GM23338 (cell line): ENCODE measurements at regions not wholly inside any gene's neighbourhood (a gene's known extent, or its start where the extent isn't known, plus 50 kb on each side); places are given as distances from the start of the nearest gene placed in this dataset.

Experiments used
- ATAC-seq: fragments of 200-7000 bp; cut with Tn5 transposase; 3 replicates; pipeline ENCODE4 v1.9.1; 2020
- DNase-seq: peaks from one replicate; pipeline ENCODE4 v3.0.0-alpha.2; 2015; ENCODE audit warnings: low spot score
- H2AFZ ChIP-seq: fragments of 200-600 bp; sonication (generic); 2 replicates; pipeline ENCODE4 v1.8.0; 2016; ENCODE audit warnings: antibody characterized with exemption, mild to moderate bottlenecking, moderate library complexity
- H3F3A ChIP-seq: fragments of 200-600 bp; sonication (generic); replicated peaks from 2 replicates; pipeline ENCODE4 v1.8.0; 2017; ENCODE audit warnings: antibody characterized with exemption, mixed run types, low read depth
- H3K27ac ChIP-seq: fragments of 200-600 bp; sonication (generic); 2 replicates; pipeline ENCODE4 v1.6.1; 2016; ENCODE audit warnings: low read depth
- H3K27me3 ChIP-seq: fragments of 200-600 bp; sonication (generic); 2 replicates; pipeline ENCODE4 v1.8.0; 2016; ENCODE audit warnings: mild to moderate bottlenecking, mixed run types, moderate library complexity; ENCODE audit not compliant: insufficient read depth
- H3K36me3 ChIP-seq: fragments of 200-600 bp; sonication (generic); 2 replicates; pipeline ENCODE4 v1.8.0; 2016; ENCODE audit warnings: mild to moderate bottlenecking; ENCODE audit not compliant: insufficient read depth
- H3K4me1 ChIP-seq: fragments of 200-600 bp; sonication (generic); 2 replicates; pipeline ENCODE4 v1.8.0; 2016; ENCODE audit warnings: mild to moderate bottlenecking, moderate library complexity; ENCODE audit not compliant: insufficient read depth
- H3K4me2 ChIP-seq: fragments of 200-600 bp; sonication (generic); 2 replicates; pipeline ENCODE4 v1.7.1; 2017; ENCODE audit warnings: mixed run types
- H3K4me3 ChIP-seq: fragments of 200-600 bp; sonication (generic); 2 replicates; pipeline ENCODE4 v1.6.1; 2016; ENCODE audit warnings: mixed run types
- H3K79me2 ChIP-seq: fragments of 200-600 bp; sonication (generic); replicated peaks from 2 replicates; pipeline ENCODE4 v1.8.0; 2017; ENCODE audit warnings: mild to moderate bottlenecking; ENCODE audit not compliant: insufficient read depth
- H3K9me2 ChIP-seq: fragments of 200-600 bp; sonication (generic); 2 replicates; pipeline ENCODE4 v1.8.0; 2017; ENCODE audit not compliant: insufficient read depth
- H4K20me1 ChIP-seq: fragments of 200-600 bp; sonication (generic); replicated peaks from 2 replicates; pipeline ENCODE4 v1.8.0; 2017; ENCODE audit warnings: mild to moderate bottlenecking; ENCODE audit not compliant: insufficient read depth
- H3K27ac Mint-ChIP-seq: 2 replicates; pipeline ENCODE4 v1.8.0; 2020; ENCODE audit warnings: inconsistent platforms, mild to moderate bottlenecking, moderate library complexity, mixed read lengths
- H3K27me3 Mint-ChIP-seq: 3 replicates; pipeline ENCODE4 v1.8.0; 2022; ENCODE audit warnings: low read depth, mild to moderate bottlenecking, moderate library complexity, mixed read lengths, inconsistent platforms; ENCODE audit not compliant: insufficient read depth, poor library complexity
- H3K36me3 Mint-ChIP-seq: 3 replicates; pipeline ENCODE4 v1.8.0; 2021; ENCODE audit warnings: low read depth, mild to moderate bottlenecking, inconsistent platforms, moderate library complexity, mixed read lengths
- H3K4me1 Mint-ChIP-seq: 3 replicates; pipeline ENCODE4 v1.8.0; 2020; ENCODE audit warnings: mild to moderate bottlenecking, inconsistent platforms, mixed read lengths
- H3K4me3 Mint-ChIP-seq: 3 replicates; pipeline ENCODE4 v1.8.0; 2021; ENCODE audit warnings: moderate library complexity, mild to moderate bottlenecking, inconsistent platforms, mixed read lengths
- H3K9me3 Mint-ChIP-seq: 3 replicates; pipeline ENCODE4 v1.8.0; 2020; ENCODE audit warnings: moderate library complexity, mild to moderate bottlenecking, inconsistent platforms, mixed read lengths
- CREB1 ChIP-seq: fragments of 250-450 bp; sonication (Bioruptor Pico); IDR thresholded peaks from 2 replicates; pipeline ENCODE4 v1.5.0; 2020; ENCODE audit warnings: low read depth, mild to moderate bottlenecking, moderate library complexity
- EZH2 ChIP-seq: fragments of 200-600 bp; sonication (generic); IDR thresholded peaks from one replicate; pipeline ENCODE4 v1.8.0; 2017; ENCODE audit warnings: antibody characterized with exemption, mild to moderate bottlenecking, low read depth; ENCODE audit not compliant: unreplicated experiment
- EZH2phosphoT487 ChIP-seq: fragments of 200-600 bp; sonication (generic); IDR thresholded peaks from one replicate; pipeline ENCODE4 v1.8.1; 2018; ENCODE audit warnings: antibody characterized with exemption; ENCODE audit not compliant: unreplicated experiment
- JUNB ChIP-seq: IDR thresholded peaks from one replicate; pipeline ENCODE4 v1.6.1; 2016; ENCODE audit warnings: antibody characterized with exemption; ENCODE audit not compliant: unreplicated experiment
- NANOG ChIP-seq: IDR thresholded peaks from 2 replicates; pipeline ENCODE4 v1.6.1; 2016; ENCODE audit warnings: antibody characterized with exemption, borderline replicate concordance
- STAT1 ChIP-seq: IDR thresholded peaks from one replicate; pipeline ENCODE4 v1.6.1; 2016; ENCODE audit warnings: antibody characterized with exemption; ENCODE audit not compliant: unreplicated experiment
- ZNF331 ChIP-seq: fragments of 250-450 bp; sonication (Bioruptor Pico); IDR thresholded peaks from 2 replicates; pipeline ENCODE4 v1.5.0; 2020; ENCODE audit warnings: low read depth, mild to moderate bottlenecking, moderate library complexity
- TF ChIP-seq, protein P1 (sequence below): IDR thresholded peaks from 2 replicates; pipeline ENCODE4 v1.6.1; 2016; ENCODE audit warnings: antibody characterized with exemption
- TF ChIP-seq, protein P2 (sequence below): fragments of 250-450 bp; sonication (Bioruptor Pico); IDR thresholded peaks from 2 replicates; pipeline ENCODE4 v1.5.0; 2020; ENCODE audit warnings: mild to moderate bottlenecking, moderate library complexity
- TF ChIP-seq, protein P3 (sequence below), 2 experiments: fragments of 200-600 bp in 1 of 2; sonication (generic) in 1 of 2; conservative IDR thresholded peaks; 2 replicates each; pipeline versions ENCODE4 v1.5.1 to v1.6.1; 2016 to 2017; ENCODE audit warnings: antibody characterized with exemption in 2 of 2, low read depth in 2 of 2, mild to moderate bottlenecking in 2 of 2, moderate library complexity in 1 of 2

DNA sequence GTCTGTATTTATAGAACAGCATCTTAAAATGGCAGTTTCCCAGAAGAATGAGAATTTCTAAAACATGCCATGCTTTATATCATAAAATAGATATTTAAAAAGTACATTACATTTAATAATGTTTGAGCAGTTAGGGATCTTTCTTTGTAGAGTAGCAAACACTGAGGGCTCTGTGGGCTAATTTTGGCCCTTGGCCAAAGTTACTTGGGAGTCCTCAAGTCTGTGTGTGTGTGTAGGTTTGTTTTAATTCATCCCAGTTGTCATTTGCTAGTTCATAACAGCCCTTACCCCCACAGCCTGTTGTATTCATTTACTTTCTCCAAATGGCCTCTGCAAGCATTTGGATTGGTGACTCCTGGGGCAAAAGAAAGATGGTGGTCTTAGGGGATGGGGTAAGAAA lies 576.4 kb upstream of the SGCD start:
- no peak for ATAC-seq
- H4K20me1 ChIP-seq, result no peaks in the 10 kb centered on the region

More for the DNA sequence above, 576.4 kb upstream of the SGCD start:
- H3K4me1 Mint-ChIP-seq, result no peaks in the 10 kb centered on the region
- TF ChIP-seq EZH2 (no peak), JUNB (no peak), EZH2phosphoT487 (no peak), CREB1 (CRISPR knock-in tag) (no peak), ZNF331 (no peak), NANOG (no peak), STAT1 (no peak)
- TF ChIP-seq, protein P1, sequence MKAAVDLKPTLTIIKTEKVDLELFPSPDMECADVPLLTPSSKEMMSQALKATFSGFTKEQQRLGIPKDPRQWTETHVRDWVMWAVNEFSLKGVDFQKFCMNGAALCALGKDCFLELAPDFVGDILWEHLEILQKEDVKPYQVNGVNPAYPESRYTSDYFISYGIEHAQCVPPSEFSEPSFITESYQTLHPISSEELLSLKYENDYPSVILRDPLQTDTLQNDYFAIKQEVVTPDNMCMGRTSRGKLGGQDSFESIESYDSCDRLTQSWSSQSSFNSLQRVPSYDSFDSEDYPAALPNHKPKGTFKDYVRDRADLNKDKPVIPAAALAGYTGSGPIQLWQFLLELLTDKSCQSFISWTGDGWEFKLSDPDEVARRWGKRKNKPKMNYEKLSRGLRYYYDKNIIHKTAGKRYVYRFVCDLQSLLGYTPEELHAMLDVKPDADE, result no peak
- TF ChIP-seq, protein P2, sequence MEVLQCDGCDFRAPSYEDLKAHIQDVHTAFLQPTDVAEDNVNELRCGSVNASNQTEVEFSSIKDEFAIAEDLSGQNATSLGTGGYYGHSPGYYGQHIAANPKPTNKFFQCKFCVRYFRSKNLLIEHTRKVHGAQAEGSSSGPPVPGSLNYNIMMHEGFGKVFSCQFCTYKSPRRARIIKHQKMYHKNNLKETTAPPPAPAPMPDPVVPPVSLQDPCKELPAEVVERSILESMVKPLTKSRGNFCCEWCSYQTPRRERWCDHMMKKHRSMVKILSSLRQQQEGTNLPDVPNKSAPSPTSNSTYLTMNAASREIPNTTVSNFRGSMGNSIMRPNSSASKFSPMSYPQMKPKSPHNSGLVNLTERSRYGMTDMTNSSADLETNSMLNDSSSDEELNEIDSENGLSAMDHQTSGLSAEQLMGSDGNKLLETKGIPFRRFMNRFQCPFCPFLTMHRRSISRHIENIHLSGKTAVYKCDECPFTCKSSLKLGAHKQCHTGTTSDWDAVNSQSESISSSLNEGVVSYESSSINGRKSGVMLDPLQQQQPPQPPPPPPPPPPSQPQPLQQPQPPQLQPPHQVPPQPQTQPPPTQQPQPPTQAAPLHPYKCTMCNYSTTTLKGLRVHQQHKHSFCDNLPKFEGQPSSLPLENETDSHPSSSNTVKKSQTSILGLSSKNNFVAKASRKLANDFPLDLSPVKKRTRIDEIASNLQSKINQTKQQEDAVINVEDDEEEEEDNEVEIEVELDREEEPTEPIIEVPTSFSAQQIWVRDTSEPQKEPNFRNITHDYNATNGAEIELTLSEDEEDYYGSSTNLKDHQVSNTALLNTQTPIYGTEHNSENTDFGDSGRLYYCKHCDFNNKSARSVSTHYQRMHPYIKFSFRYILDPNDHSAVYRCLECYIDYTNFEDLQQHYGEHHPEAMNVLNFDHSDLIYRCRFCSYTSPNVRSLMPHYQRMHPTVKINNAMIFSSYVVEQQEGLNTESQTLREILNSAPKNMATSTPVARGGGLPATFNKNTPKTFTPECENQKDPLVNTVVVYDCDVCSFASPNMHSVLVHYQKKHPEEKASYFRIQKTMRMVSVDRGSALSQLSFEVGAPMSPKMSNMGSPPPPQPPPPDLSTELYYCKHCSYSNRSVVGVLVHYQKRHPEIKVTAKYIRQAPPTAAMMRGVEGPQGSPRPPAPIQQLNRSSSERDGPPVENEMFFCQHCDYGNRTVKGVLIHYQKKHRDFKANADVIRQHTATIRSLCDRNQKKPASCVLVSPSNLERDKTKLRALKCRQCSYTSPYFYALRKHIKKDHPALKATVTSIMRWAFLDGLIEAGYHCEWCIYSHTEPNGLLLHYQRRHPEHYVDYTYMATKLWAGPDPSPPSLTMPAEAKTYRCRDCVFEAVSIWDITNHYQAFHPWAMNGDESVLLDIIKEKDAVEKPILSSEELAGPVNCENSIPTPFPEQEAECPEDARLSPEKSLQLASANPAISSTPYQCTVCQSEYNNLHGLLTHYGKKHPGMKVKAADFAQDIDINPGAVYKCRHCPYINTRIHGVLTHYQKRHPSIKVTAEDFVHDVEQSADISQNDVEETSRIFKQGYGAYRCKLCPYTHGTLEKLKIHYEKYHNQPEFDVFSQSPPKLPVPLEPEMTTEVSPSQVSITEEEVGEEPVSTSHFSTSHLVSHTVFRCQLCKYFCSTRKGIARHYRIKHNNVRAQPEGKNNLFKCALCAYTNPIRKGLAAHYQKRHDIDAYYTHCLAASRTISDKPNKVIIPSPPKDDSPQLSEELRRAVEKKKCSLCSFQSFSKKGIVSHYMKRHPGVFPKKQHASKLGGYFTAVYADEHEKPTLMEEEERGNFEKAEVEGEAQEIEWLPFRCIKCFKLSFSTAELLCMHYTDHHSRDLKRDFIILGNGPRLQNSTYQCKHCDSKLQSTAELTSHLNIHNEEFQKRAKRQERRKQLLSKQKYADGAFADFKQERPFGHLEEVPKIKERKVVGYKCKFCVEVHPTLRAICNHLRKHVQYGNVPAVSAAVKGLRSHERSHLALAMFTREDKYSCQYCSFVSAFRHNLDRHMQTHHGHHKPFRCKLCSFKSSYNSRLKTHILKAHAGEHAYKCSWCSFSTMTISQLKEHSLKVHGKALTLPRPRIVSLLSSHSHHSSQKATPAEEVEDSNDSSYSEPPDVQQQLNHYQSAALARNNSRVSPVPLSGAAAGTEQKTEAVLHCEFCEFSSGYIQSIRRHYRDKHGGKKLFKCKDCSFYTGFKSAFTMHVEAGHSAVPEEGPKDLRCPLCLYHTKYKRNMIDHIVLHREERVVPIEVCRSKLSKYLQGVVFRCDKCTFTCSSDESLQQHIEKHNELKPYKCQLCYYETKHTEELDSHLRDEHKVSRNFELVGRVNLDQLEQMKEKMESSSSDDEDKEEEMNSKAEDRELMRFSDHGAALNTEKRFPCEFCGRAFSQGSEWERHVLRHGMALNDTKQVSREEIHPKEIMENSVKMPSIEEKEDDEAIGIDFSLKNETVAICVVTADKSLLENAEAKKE (CRISPR knock-in tag), result no peak
- TF ChIP-seq, protein P3, sequence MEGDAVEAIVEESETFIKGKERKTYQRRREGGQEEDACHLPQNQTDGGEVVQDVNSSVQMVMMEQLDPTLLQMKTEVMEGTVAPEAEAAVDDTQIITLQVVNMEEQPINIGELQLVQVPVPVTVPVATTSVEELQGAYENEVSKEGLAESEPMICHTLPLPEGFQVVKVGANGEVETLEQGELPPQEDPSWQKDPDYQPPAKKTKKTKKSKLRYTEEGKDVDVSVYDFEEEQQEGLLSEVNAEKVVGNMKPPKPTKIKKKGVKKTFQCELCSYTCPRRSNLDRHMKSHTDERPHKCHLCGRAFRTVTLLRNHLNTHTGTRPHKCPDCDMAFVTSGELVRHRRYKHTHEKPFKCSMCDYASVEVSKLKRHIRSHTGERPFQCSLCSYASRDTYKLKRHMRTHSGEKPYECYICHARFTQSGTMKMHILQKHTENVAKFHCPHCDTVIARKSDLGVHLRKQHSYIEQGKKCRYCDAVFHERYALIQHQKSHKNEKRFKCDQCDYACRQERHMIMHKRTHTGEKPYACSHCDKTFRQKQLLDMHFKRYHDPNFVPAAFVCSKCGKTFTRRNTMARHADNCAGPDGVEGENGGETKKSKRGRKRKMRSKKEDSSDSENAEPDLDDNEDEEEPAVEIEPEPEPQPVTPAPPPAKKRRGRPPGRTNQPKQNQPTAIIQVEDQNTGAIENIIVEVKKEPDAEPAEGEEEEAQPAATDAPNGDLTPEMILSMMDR (conservative IDR thresholded peaks at IDR 0.05; ENCODE audit: low read depth in 2 of 2), result no peak
- Histone ChIP-seq H3K9me2 (0 out of 2 replicates have a peak, but pooled peaks cover 2% of the 10 kb centered on the region), H3K27ac (no peak overlapping the region), H3K4me3 (no peak overlapping the region), H3F3A (no peaks in the 10 kb centered on the region), H3K4me2 (no peak overlapping the region), H3K36me3 (no peaks in the 10 kb centered on the region), H3K4me1 (no peaks in the 10 kb centered on the region), H3K27me3 (no peaks in the 10 kb centered on the region), H3K79me2 (no peaks in the 10 kb centered on the region), H2AFZ (no peak overlapping the region)
- no peak overlapping the region for H3K27ac Mint-ChIP-seq
- H3K4me3 Mint-ChIP-seq, result no peak overlapping the region
- peaks cover 5% of the 10 kb centered on the region; the same call in 1 of the 3 replicates for H3K9me3 Mint-ChIP-seq
- no peaks in the 10 kb centered on the region for H3K27me3 Mint-ChIP-seq
- no peak for DNase-seq
- no peaks in the 10 kb centered on the region for H3K36me3 Mint-ChIP-seq
